ENCODE measurements at regions not wholly inside any gene's neighbourhood (a gene's known extent, or its start where the extent isn't known, plus 50 kb on each side); places are given as distances from the start of the nearest gene placed in this dataset.

DNA sequence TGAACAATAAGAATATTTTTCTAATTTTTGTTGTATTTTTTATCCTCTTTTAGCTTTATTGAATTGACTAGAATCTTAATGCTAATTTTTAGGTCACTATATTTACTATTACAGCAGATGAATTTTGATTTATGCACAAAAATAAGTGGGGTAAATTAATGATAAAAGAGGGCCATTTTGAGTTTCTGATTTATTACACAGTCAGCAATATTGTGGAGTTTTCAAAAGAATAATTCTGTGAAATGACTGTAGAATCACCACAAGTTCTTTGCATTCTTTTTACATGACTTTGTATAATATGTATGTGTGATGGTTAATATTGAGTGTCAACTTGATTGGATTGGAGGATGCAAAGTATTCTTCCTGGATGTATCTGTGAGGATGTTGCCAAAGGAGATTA is 812.4 kb upstream of the DPPA4 start:
- no peak for DNase-seq
- no peaks in the 10 kb centered on the region for H3K9me3 ChIP-seq
- H3K27me3 ChIP-seq: no peaks in the 10 kb centered on the region
- TF ChIP-seq, protein P1, sequence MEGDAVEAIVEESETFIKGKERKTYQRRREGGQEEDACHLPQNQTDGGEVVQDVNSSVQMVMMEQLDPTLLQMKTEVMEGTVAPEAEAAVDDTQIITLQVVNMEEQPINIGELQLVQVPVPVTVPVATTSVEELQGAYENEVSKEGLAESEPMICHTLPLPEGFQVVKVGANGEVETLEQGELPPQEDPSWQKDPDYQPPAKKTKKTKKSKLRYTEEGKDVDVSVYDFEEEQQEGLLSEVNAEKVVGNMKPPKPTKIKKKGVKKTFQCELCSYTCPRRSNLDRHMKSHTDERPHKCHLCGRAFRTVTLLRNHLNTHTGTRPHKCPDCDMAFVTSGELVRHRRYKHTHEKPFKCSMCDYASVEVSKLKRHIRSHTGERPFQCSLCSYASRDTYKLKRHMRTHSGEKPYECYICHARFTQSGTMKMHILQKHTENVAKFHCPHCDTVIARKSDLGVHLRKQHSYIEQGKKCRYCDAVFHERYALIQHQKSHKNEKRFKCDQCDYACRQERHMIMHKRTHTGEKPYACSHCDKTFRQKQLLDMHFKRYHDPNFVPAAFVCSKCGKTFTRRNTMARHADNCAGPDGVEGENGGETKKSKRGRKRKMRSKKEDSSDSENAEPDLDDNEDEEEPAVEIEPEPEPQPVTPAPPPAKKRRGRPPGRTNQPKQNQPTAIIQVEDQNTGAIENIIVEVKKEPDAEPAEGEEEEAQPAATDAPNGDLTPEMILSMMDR (IDR thresholded peaks at IDR 0.05; ENCODE audit: low read depth, low read length): no peak
- H3K4me3 ChIP-seq (ENCODE audit: low read depth, low read length): no peak overlapping the region
- no peaks in the 10 kb centered on the region for H3K4me1 ChIP-seq
- no peaks in the 10 kb centered on the region for H3K36me3 ChIP-seq

DNA sequence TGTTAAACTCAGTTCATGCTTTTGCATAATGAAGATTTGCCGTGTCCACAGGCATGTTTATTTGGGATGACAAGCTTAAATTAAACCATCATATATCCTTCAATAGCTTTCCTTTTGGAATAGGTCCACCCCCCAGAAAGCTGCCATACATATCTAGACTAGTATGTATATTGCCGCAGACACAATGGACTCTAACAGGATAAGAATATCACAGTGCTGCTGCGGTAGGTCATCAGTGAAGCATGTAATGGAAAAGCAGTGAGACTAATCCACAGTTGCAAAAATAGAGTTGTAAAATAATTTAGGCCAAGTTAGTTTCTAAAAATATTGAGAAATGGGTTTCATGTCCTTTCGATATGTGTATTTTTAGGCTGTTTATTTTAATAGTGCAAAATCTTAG is 819.9 kb upstream of the DPPA4 start:
- no peak overlapping the region for H3K4me3 ChIP-seq (ENCODE audit: low read depth, low read length)
- no peaks in the 10 kb centered on the region for H3K36me3 ChIP-seq
- TF ChIP-seq, protein P1 (IDR thresholded peaks at IDR 0.05; ENCODE audit: low read depth, low read length): no peak
- no peaks in the 10 kb centered on the region for H3K4me1 ChIP-seq
- no peak for DNase-seq
- no peaks in the 10 kb centered on the region for H3K9me3 ChIP-seq
- no peaks in the 10 kb centered on the region for H3K27me3 ChIP-seq

DNA sequence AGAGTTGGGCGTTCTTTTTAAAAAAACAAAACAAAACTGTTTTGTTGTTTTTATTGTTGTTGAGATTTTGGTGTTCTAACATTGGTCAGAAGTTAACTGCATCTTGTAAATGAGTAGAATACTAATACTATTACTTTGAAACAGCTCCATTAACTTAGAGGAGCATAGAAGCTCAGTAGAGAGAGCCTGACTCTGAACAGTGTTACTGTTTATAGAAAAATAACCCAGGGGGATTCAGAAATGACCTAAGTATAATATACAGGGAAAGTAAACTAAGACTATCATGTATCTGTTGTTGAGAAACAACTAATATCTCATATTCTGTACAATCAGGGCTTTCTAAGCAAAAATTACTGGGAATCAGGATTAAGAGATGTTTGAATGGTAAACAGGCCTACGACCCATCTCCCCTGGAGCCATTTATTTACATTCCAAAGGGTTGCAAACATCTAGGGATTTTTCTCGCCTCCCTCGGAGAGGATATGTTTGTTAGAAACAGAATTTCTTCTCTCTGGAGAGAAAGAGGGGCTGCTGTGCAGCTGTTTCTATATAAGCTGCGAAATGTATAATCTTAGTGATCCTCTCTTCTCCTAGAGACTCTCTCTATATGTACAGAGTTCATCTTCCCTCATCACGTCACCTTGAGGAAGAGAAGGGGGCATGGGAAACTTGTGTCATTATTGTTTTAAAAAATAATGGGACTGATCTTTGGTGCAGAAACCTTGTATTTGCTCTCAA is 827.5 kb upstream of the DPPA4 start:
- no peak for DNase-seq
- Histone ChIP-seq H3K4me1 (no peaks in the 10 kb centered on the region), H3K4me3 (ENCODE audit: low read depth, low read length) (no peak overlapping the region), H3K27me3 (no peaks in the 10 kb centered on the region), H3K36me3 (no peaks in the 10 kb centered on the region), H3K9me3 (no peaks in the 10 kb centered on the region)
- TF ChIP-seq, protein P1 (IDR thresholded peaks at IDR 0.05; ENCODE audit: low read depth, low read length): no peak

GRCh38 chr3:110165370-110165743 is 828.0 kb upstream of the DPPA4 start:
- no peak for DNase-seq
- Histone ChIP-seq H3K4me3 (ENCODE audit: low read depth, low read length) (no peak overlapping the region), H3K27me3 (no peaks in the 10 kb centered on the region), H3K9me3 (no peaks in the 10 kb centered on the region), H3K36me3 (no peaks in the 10 kb centered on the region), H3K4me1 (no peaks in the 10 kb centered on the region)
- TF ChIP-seq, protein P1 (IDR thresholded peaks at IDR 0.05; ENCODE audit: low read depth, low read length): no peak

DNA sequence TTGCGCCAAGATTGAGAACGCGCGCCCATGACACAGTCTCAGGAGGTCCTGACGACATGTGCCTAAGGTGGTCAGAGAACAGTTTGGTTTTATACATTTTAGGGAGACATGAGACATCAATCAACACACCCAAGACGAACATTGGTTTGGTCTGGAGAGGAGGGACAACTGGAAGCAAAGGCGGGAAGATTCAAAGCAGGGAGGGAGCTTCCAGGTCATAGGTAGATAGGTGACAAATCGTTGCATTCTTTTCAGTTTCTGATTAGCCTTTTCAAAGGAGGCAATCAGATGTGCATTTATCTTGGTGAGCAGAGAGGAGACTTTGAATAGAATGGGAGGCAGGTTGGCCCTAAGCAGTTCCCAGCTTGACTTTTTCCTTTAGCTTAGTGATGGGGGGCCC is 828.4 kb upstream of the DPPA4 start:
- Histone ChIP-seq H3K36me3 (no peaks in the 10 kb centered on the region), H3K4me3 (ENCODE audit: low read depth, low read length) (no peak overlapping the region), H3K4me1 (no peaks in the 10 kb centered on the region), H3K9me3 (no peaks in the 10 kb centered on the region), H3K27me3 (no peaks in the 10 kb centered on the region)
- no peak for DNase-seq
- TF ChIP-seq, protein P1 (IDR thresholded peaks at IDR 0.05; ENCODE audit: low read depth, low read length): no peak

GRCh38 chr3:110166791-110167190 is 829.4 kb upstream of the DPPA4 start:
- Histone ChIP-seq H3K4me1 (no peaks in the 10 kb centered on the region), H3K27me3 (no peaks in the 10 kb centered on the region), H3K4me3 (ENCODE audit: low read depth, low read length) (no peak overlapping the region), H3K36me3 (no peaks in the 10 kb centered on the region), H3K9me3 (no peaks in the 10 kb centered on the region)
- TF ChIP-seq, protein P1 (IDR thresholded peaks at IDR 0.05; ENCODE audit: low read depth, low read length): no peak
- DNase-seq: no peak

All from BE2C (cell line).